T-helper 2 cell treated with Interferon-gamma antibody and Interleukin-4, amounts not matched to agents 100 ng/mL and 5 ng/mL, for 36 hours (primary cell): ENCODE measurements at regions not wholly inside any gene's neighbourhood (a gene's known extent, or its start where the extent isn't known, plus 50 kb on each side); places are given as distances from the start of the nearest gene placed in this dataset.

Source experiments
- intact Hi-C: fragments of 100-400 bp; cut with micrococcal nuclease; formaldehyde crosslinking; loops from one replicate; pipeline ENCODE4 v1.15.1; 2023

DNA sequence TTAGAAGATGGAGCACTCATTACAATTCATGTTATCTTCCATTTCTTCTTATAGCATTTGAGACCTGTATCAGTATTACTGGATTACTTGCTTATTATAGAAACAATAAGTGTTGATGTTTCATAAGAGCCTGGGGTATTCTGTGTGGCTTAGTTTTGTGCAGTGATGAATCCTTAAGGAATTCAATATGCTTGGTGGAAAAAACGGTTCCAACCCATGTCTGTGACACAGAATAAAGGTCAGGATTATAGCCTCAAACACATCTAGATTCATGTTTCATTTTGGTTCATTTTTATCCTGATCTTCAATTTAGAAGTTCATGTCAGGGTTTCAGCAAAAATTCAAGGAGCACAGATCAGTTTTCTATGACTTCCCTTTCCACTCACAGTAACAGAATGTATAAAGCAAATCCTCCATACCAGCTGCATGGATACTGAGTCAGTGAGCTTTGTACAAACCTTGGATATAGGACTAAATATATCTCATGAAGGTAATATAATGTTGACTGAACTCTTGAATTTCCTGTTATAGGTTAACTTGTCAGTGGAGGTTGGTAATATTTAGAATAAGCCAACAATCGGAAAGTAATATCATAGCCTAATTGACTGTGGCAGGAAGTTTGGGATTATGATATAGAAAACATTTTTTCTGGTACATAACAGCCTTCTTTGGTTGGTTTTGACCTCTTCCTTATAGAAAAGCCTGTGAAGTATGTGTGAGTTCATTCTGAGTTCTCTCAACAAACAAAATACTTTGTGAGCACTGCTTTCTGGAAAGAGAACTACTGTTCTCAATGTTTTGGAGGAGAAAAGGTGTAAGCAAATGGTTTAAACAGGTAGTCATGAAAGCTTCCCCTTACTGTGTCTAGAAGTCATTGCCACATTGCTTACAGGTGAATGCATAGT is 218.2 kb upstream of the TPM1 start:
- intact Hi-C loops: no loop called here

DNA sequence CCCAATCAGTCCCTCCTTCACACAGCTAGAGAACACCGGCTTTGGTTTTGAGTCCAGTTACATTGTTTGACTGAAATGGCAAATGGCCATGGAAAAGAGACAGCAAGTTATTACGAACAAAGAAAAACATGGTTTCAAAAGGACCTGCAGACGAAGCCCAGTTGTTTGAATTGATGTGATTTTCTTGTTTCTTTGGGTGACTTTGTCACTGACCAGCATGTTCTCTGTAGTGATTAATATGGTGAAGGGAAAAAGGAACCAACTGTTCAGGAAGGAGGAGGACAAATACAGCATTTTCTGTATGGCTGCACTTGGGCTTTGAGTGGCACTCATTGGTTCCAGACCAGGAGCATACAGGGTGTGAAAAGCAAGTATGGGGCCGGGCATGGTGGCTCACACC is 217.4 kb upstream of the TPM1 start:
- intact Hi-C loops: no loop called here

DNA sequence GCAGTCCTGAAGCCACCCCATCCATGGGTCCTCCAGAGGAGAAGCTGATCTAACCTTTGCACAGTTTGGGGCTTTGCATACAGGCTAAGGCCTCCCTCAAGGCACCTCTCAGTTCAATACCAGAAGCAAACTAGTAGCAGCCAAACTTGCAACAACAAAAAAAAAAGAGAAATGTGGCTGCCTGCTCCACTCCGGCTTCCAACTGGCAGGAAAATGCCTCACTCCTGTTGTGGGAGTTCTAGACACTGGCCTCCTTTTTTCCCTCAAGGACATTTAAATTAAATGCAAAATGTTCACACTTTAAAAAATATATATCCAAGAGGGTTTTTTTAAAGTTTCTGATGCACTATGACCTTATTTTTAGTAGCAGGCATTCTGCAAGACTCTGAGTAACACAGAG is 216.0 kb upstream of the TPM1 start:
- intact Hi-C loops: no loop called here

DNA sequence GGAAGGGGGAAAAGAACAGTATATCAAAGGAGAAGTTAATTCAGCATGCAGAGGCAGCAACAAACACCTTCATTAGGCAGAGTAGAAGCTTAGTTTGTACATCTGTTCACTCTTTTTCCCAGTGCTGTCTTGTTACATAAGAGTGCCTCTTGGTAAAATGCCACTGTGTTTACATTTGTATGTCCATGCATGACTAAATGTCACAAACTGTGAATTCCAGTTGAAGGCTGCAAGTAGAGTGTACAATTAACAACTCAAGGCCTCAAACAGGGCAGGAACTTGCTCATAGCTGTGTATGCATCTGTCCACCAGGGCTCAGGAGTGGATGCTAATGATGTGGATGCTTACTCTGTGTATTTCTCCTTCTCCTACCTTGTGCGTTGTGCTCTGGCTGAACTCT is 214.2 kb upstream of the TPM1 start:
- intact Hi-C loops: no loop called here

DNA sequence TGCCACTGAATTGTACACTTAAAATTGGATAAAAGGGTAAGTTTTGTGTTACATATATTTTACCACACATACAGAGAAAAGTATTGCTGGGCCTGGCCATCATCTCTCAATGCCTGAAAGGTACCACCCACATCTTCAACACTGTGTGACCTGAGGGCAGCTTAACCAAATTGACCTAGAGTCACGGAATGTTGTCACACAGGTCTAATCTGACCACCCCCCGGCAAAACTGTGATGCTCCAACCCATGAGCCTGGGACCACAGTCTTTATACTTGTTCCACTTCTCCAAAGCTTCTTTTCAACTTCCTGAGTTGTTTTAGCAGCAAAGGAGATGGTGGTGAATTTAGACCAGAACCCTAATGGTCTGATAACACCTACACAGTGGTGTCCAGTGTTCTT is 210.3 kb upstream of the TPM1 start:
- intact Hi-C loops: no loop called here

DNA sequence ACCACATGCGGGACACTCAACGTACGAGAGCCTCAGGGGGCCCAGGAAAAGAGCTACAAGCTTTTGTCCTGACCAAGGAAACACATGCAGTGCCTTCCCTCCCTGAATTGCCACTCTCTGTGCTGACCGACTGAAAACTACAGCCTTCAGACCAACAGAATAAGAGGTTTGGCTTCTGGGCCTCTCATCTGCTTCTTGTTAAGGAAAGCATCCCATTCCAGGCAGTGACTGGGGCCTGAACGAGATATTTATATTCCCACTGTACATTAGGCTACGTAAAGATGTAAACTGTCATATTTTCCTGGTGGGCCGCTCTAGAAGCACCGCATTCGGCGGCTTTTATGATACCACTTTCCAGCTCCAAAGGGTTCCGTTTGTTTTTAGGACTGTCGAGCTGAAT is 208.9 kb upstream of the TPM1 start:
- intact Hi-C loops: no loop called here

DNA sequence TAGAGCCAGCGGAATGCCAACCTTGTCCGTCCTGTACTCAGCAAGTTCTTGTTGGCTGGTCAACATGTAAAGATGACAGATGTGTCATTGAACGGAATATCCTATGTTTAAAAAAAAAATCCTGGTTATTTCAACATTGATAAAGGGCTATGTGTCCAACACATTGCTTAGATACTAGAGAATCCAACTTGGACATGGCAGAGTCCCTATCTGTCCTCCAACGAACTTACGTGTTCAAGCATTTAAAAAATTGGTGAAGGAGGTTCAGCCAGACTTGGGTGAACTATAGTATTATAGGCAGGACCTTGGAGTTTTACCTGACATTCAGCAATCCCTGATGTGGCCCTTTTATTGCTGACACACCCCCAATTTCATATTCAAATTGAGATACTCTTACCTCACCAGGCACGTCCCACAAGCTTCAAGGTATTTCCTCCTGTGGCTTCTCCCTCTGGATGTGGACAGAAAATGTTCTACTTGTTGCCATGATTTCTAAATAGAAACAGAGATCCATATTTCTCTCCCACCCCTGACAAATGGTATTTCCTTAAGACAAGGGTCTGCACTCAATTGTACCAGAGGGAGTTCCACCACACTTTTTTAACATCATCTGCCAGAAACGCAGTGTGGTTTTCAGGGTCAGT is 207.7 kb upstream of the TPM1 start:
- intact Hi-C loops: no loop called here

DNA sequence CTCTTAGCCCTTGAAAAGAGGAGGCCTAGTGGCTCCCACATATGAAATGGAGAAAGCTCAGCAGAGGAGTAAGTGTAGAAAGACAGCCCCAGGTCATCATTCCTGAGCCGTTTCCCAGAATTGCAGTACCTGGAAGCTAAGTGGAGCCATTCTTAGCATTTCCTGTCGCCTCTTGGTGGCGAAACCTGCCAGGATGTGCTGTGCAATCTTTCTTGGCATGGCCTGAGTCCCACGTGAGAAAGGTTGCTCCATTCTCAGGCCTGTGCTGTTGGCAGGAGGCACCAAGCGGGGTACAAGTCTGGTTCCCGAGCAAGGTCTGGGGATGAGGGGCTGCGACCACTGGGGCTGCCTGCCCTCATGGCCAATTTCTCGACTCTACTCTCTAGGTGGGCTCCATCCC is 207.2 kb upstream of the TPM1 start:
- intact Hi-C loops: no loop called here

DNA sequence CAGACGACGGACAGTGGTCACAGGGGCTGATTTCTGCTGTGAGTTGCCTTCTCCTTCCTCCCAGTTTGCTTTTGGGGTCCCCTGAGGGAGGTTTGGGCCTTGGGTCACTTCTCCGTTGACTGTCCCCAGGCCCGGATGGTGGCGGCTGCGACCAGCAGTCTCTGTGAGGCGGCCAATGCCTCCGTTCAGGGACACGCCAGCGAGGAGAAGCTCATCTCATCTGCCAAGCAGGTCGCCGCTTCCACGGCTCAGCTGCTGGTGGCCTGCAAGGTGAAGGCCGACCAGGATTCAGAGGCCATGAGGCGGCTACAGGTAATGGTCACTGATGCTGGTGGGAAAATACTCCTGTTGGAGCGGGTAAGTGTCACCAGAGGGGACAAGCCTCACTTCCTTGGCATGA is 206.8 kb upstream of the TPM1 start:
- intact Hi-C loops: no loop called here

DNA sequence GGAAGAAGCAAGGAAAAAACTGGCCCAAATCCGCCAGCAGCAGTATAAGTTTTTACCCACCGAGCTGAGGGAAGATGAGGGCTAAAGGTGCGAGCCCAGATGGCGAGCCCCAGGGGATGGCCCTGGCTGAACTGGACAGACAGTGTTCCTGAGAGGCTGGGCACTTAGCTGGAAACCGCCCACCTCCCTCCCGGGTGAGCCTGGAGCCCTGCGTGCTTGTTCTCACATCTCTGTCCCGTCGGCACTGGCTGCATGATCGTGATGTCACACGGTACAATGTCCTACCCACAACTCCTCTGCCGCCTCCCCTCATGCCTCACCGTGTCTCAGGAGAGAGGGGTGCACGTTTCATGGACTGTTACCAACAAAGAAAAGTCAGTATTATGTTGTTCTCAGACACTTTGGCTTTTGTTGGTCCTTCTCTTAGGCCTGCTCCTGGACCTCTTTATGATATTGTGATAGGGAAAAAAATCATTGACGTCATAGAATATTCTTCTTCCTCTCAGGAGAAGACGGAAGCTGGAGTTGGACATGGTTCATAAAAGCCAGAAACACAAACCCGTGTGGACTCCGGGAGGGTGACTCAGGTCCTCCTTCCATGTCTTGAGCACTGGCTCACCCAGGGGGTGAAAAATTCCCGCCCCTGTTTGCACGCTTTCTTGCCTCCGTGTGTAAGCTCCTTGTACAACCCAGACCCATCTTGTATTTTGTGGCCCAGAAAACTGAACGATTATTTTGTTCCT is 201.8 kb upstream of the TPM1 start:
- intact Hi-C loops: no loop called here

DNA sequence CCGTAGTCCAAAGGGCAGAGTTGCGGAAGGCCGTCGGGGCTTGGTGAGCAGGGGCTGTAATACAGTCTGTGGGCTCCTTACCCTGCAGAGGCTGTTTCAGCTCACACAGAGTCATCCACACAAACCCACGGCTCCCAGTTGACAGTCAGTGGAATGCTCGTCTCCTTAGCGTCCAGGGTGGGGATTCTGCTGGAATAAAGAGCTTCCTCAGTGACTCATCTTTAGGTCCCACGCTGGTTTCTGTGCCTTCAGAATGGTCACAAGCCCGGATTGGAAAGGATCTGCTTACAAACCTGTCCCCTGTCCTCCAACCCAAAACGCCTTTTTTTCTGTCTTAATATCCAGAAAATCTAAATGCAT is 201.3 kb upstream of the TPM1 start:
- intact Hi-C loops: no loop called here

DNA sequence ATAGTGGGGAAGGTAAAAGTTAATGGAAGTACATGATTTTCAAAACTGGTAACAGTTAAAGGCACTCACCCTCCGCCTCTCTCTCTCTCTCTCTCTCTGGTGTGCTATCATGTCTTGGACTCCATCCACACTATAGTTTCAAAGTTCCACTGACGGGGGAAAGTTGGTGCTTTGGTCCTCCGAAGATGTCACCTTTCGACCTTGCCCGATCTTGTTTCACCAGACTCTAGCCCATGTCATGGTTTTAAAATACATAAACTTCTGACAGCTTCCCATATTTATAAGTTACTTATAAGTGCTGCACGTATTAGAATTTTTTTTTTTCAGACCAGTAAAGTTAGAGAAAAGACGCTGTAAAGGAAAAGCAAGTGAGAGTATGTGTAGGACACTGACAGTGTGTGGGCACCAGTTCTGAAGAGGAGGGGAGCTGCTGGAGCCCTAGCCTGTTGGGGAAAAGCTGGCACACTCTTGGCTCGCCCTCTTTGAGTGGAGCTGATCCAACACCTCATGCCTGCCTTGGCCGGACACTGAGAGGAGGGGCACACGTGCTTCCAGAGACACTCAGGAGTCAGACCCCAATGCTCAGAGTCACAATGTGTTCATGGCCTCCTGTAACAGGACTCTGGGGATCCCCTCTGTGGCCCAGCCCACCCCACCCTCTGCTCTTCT is 200.5 kb upstream of the TPM1 start:
- intact Hi-C loops: no loop called here

DNA sequence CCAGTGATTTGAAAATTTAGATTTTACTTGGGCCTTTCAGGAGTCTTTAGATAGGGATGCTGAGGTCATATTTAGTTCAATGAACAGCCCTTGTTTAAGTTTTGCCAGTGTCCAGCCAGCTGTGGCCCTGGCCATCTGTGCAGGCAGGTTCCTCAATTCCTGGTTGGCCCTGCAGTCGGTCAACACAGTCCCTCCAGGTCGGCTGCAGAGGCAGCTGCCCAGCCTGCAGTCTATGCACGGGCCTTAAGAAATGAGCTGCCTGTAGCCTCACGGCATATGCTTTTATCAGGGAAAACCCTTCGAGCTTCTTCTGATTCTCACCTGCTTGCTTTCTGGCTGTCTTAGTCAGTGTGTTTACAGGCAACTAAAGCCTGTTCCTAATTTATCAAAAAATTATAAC is 199.2 kb upstream of the TPM1 start:
- intact Hi-C loops: no loop called here

DNA sequence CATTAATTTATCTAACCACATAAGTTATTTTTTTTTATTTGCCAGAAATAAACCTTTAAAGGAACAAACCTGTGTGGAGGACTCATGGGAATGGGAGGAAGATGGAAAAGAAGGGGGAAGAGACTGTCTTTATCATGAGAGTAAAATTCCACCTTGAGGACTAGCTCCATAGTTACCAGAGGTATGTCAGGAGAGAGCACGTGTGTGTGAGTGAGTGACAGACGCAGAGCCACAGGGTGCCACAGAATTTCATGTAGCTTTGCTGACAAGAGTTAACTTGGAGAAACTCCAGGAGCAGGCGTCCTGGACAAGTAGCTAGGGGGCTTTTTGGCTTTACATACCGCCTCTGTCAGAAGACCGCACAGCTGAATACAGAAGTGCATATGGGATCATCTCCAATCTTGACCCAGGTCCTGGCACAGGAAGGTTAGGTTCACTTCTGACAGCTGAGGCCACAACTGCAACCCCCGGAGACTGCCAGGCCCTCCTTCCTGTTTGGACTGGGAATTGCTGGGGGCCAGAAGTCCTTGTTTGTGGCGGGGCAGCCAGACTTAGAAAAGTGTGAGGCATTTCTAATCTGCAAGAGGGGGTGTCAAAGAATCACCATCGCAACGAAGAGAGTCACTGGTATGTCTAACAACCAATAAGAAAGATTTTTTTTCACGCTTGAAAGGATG is 197.8 kb upstream of the TPM1 start:
- intact Hi-C loops: no loop called here

DNA sequence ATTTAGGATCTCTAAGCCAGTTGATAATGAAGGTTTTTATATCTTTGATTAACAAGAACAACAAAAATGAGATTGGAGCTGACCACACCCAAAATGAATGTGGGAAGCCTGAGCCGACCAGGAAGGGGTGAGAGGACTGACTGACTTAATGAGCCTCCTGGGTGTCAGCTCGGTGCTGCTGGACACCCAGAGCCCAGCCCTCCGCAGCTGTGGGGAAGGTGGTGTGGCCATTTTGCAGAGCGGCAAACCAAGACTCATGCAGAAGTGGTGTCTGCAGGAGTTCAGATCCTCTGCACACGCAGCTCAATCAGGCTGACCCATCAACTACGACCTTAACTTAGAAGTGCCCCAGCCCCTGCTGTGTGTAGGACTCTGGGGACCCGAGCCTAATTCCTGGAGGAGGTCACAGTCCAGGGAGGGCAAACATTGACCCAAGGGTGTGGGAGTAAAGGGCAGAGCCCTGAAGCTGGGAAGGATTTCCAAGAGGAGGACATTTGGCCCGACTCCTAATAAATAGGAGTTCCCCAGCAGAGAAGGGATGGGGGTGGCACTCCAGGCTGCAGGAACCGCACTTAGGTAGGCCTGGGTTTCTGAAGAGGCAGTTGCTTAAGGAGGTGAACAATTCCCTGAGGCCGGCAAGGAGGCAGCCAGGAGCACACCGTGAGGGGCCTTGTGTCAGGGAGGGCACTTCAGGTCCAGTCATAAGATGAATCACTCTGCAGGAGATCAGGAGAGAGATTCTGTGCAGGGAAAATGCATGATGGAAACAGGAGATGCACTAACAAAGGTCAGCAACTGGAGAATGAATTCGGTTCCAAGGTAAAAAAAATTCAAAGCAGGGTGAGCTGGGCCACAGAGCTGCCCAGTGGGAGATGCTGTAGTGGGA is 197.1 kb upstream of the TPM1 start:
- intact Hi-C loops: no loop called here

DNA sequence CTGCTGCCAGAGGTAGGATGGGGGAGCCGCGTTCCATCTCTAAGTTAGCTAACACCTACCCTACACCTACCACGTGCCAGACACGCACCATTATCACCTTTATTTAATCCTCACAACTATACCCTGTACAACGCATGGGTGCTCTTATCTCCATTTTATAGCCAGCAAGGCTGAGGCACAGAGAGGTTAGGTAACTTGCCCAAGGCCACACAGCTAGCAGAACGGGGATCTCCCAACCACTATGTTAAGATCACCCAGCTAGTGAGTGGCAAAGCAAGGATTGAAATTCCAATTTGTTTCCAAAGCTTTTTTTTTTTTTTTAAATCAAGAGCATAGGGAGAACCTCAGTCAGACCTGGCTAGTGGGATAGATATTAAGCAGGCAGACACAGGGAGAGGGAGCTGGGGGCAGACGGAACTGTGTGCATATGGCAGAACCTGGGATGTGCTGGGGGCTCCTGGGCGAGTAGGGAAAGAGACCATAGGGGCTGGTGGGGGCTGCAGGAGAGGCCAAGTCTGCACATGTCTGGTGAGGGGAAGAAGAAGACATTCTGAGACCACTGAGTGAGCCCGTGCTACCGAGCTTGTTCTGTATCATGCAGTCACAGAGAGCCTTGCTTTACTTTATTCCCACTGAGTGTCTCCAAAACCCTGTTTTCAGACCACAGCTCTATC is 196.3 kb upstream of the TPM1 start:
- intact Hi-C loops: no loop called here

DNA sequence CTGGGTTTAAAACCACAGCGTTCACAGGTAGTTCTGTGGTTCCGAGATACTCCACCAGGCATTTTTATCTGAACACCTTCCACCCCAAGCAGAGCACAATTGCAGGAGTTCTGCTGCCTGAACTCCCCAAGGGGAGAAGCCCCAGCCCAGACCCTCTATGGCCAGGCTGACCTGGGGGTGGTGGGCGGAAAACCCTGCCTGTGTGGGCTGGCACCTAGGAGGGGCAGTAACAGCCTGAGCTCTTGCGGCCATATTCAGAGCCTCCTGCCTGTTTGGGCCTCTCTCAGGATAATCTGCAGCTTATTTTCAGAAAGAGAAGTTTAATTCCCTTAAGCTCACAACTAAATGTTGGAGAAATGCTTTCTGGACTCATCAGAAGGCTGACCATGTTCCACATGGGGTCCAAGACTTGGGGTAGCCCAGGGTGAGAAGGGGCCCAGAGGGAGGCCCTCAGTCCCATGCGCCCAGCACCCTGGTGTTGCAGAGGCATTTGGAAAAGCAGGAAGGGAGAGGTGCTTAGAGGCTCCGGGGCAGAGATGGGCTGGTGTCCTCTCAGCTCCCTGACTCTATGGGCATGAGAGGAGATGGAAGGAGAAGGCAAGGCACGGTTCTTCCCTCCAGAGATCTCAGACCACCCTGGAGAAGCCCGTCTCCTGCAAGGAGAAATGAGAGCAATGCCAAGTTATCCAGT is 195.6 kb upstream of the TPM1 start:
- intact Hi-C loops: no loop called here

DNA sequence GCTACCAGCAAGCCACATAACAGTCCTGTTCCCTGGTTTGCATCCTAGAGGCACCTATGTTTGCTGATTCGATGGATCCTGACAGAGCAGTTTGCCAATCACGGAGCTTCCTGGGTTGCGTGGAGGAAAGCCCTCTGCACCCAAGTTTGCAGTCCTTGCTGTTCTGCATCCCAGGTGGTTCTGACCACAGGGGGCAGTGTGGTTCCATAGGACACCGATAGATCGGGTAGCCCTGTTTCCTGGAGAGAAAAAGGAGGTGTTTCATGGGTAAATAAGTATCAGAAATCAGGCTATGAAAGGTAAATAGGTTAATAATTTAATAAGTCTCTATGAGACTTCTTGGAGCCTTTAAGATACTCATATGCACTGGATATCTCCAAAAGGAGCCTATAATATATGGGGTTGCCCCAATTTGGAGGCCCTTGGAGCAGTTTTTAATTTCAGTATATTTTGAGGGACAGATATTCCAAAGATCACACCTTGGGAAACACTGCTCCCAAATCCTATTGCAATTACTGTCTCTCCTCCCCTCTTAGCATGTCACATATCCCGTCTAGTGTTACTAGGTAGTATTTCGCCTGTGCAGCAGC is 194.6 kb upstream of the TPM1 start:
- intact Hi-C loops: no loop called here

DNA sequence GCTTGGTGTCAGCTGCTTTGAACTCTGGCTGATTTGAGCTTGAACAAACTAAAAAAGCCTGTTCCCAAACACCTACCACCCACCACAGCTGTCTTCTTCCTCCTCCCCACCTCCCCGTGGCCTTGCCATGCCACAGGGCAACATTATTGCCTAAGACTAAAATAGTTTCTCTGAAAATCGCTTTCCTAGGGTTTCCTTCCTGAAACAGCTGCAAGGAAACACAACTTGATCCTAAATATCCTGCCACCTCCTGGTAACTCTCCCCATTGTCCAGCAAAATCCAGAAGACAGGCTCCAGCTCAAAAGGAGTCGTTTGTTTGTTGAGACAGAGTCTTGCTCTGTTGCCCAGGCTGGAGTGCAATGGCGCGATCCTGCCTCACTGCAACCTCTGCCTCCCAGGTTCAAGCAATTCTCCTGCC is 193.9 kb upstream of the TPM1 start:
- intact Hi-C loops: no loop called here
